ENCODE measurements at regions not wholly inside any gene's neighbourhood (a gene's known extent, or its start where the extent isn't known, plus 50 kb on each side); places are given as distances from the start of the nearest gene placed in this dataset.

DNA sequence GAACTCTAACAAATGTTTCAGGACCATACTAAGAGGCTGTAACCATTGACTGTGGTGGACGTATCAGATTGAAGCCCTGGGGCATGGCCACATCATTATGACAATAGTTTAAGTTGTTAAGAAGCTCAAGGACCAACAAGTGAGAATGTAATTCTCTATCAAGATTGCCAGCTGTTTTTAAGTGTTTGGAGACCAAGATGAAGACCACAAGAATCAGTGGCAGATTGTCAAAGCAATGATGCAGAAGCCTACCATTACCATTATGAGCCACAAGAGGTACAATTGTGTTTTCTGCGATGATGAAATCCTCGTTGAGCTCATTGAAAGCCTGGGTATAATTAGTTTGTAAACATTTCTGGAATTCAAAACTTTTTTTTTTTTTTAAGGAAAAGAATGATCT is 261.1 kb upstream of the ZEB2 start:
- Histone ChIP-seq H3K4me3 (ENCODE audit: low read length in 3 of 3) (no peak overlapping the region), H3K4me1 (ENCODE audit: control insufficient read depth in 2 of 3, insufficient read depth in 2 of 3, low read depth in 1 of 3, low read length in 3 of 3) (no peaks in the 10 kb centered on the region), H3K27me3 (ENCODE audit: control insufficient read depth, insufficient read depth, low read length) (no peaks in the 10 kb centered on the region), H3K36me3 (ENCODE audit: control insufficient read depth in 2 of 3, insufficient read depth in 3 of 3, low read length in 3 of 3) (no peaks in the 10 kb centered on the region), H3K9ac (ENCODE audit: low read length in 3 of 3) (no peak overlapping the region), H3K9me3 (ENCODE audit: control insufficient read depth in 2 of 3, insufficient read depth in 1 of 3, low read length in 3 of 3) (no peaks in the 10 kb centered on the region), H3K27ac (ENCODE audit: low read depth in 2 of 2, low read length in 2 of 2) (no peak overlapping the region)
- FAIRE-seq (no peak), DNase-seq (no peak)
- TF ChIP-seq, protein P1, sequence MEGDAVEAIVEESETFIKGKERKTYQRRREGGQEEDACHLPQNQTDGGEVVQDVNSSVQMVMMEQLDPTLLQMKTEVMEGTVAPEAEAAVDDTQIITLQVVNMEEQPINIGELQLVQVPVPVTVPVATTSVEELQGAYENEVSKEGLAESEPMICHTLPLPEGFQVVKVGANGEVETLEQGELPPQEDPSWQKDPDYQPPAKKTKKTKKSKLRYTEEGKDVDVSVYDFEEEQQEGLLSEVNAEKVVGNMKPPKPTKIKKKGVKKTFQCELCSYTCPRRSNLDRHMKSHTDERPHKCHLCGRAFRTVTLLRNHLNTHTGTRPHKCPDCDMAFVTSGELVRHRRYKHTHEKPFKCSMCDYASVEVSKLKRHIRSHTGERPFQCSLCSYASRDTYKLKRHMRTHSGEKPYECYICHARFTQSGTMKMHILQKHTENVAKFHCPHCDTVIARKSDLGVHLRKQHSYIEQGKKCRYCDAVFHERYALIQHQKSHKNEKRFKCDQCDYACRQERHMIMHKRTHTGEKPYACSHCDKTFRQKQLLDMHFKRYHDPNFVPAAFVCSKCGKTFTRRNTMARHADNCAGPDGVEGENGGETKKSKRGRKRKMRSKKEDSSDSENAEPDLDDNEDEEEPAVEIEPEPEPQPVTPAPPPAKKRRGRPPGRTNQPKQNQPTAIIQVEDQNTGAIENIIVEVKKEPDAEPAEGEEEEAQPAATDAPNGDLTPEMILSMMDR (IDR thresholded peaks at IDR 0.05; ENCODE audit: borderline replicate concordance, extremely low read depth, insufficient read depth), result no peak
- intact Hi-C loops (cut with DNase I), result no loop called here

DNA sequence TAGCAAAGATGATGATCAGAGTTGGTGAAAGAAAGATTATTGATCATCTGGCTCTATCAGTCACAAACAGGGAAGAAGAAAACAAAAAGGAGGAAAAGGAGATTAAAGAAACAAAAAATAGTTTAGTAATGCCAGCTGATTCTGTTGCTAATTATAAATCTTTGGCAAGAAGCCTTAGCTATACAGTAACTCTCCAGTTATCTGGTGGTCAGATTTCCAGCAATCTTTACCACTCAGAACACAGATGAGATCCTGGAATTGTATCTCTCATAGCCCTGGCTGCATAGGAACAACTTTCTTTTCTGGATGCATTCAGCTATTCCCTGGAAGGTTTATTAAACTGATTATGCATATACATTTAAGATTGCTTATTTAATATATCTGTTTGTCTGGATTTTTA is 256.8 kb upstream of the ZEB2 start:
- TF ChIP-seq, protein P1 (IDR thresholded peaks at IDR 0.05; ENCODE audit: borderline replicate concordance, extremely low read depth, insufficient read depth), result no peak
- intact Hi-C loops (cut with DNase I), result no loop called here
- Histone ChIP-seq H3K27me3 (ENCODE audit: control insufficient read depth, insufficient read depth, low read length) (no peaks in the 10 kb centered on the region), H3K9ac (ENCODE audit: low read length in 3 of 3) (no peak overlapping the region), H3K27ac (ENCODE audit: low read depth in 2 of 2, low read length in 2 of 2) (no peak overlapping the region), H3K9me3 (ENCODE audit: control insufficient read depth in 2 of 3, insufficient read depth in 1 of 3, low read length in 3 of 3) (no peaks in the 10 kb centered on the region), H3K4me3 (ENCODE audit: low read length in 3 of 3) (no peak overlapping the region), H3K4me1 (ENCODE audit: control insufficient read depth in 2 of 3, insufficient read depth in 2 of 3, low read depth in 1 of 3, low read length in 3 of 3) (no peaks in the 10 kb centered on the region), H3K36me3 (ENCODE audit: control insufficient read depth in 2 of 3, insufficient read depth in 3 of 3, low read length in 3 of 3) (no peaks in the 10 kb centered on the region)
- DNase-seq (no peak), FAIRE-seq (no peak)

DNA sequence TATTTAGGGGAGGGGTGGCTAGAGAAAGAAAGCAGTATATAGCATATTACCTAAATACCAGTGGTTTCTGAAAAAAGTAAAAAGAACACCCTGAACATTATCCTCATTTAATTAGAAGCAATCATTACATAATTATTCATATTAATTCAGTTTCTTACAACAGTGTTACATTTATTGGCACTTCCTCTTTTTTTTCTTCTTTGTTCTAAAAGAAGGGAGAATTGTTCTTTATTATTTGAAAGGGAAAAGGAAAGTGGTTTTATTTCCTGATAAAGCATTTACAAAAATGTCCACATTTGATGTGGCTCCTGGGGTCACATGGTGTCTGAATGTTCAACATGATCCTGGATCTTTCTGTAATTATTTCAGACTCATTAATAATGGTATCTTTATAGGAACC is 254.9 kb upstream of the ZEB2 start:
- Histone ChIP-seq H3K36me3 (ENCODE audit: control insufficient read depth in 2 of 3, insufficient read depth in 3 of 3, low read length in 3 of 3) (no peaks in the 10 kb centered on the region), H3K9me3 (ENCODE audit: control insufficient read depth in 2 of 3, insufficient read depth in 1 of 3, low read length in 3 of 3) (no peaks in the 10 kb centered on the region), H3K9ac (ENCODE audit: low read length in 3 of 3) (no peak overlapping the region), H3K4me1 (ENCODE audit: control insufficient read depth in 2 of 3, insufficient read depth in 2 of 3, low read depth in 1 of 3, low read length in 3 of 3) (no peaks in the 10 kb centered on the region), H3K27ac (ENCODE audit: low read depth in 2 of 2, low read length in 2 of 2) (no peak overlapping the region), H3K4me3 (ENCODE audit: low read length in 3 of 3) (no peak overlapping the region), H3K27me3 (ENCODE audit: control insufficient read depth, insufficient read depth, low read length) (no peaks in the 10 kb centered on the region)
- intact Hi-C loops (cut with DNase I), result no loop called here
- TF ChIP-seq, protein P1 (IDR thresholded peaks at IDR 0.05; ENCODE audit: borderline replicate concordance, extremely low read depth, insufficient read depth), result no peak
- DNase-seq (peak in 1 of 5 donors; percentile 16), FAIRE-seq (no peak)

DNA sequence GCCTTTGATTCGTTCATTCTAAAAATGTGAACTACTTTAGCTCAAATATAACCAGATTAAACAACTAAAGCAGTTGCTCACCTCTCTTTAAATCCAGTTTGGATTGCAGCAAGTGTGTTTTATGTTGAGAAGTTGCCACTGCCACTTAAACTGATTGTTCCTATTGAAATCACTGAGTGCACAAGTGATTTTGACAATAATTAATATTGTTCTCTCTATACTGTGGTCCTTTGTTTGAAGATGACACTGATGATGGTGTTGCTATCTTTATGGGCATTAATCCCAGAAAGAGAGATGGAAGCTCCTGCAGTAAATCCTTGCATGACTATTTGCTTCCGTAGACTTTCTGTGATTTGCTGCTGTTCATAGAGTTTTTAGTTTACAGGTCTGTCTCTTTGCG is 251.4 kb upstream of the ZEB2 start:
- DNase-seq (no peak), FAIRE-seq (no peak)
- TF ChIP-seq, protein P1 (IDR thresholded peaks at IDR 0.05; ENCODE audit: borderline replicate concordance, extremely low read depth, insufficient read depth), result no peak
- Histone ChIP-seq H3K36me3 (ENCODE audit: control insufficient read depth in 2 of 3, insufficient read depth in 3 of 3, low read length in 3 of 3) (no peaks in the 10 kb centered on the region), H3K9ac (ENCODE audit: low read length in 3 of 3) (no peak overlapping the region), H3K27me3 (ENCODE audit: control insufficient read depth, insufficient read depth, low read length) (no peaks in the 10 kb centered on the region), H3K9me3 (ENCODE audit: control insufficient read depth in 2 of 3, insufficient read depth in 1 of 3, low read length in 3 of 3) (no peaks in the 10 kb centered on the region), H3K27ac (ENCODE audit: low read depth in 2 of 2, low read length in 2 of 2) (no peak overlapping the region), H3K4me3 (ENCODE audit: low read length in 3 of 3) (no peak overlapping the region), H3K4me1 (ENCODE audit: control insufficient read depth in 2 of 3, insufficient read depth in 2 of 3, low read depth in 1 of 3, low read length in 3 of 3) (no peaks in the 10 kb centered on the region)
- intact Hi-C loops (cut with DNase I), result no loop called here

Measured in kidney (tissue), 13 donors.